WI38 (cell line): ENCODE measurements at regions not wholly inside any gene's neighbourhood (a gene's known extent, or its start where the extent isn't known, plus 50 kb on each side); places are given as distances from the start of the nearest gene placed in this dataset.

Experiments
- H3K4me3 ChIP-seq: 2 replicates; pipeline ENCODE4 v1.5.1; 2011; ENCODE audit warnings: low read depth, mild to moderate bottlenecking, control low read depth, low read length
- TF ChIP-seq, protein P1 (sequence below): IDR thresholded peaks from 2 replicates; pipeline ENCODE4 v1.5.1; 2012; ENCODE audit warnings: low read depth, mild to moderate bottlenecking, control low read depth, low read length

DNA sequence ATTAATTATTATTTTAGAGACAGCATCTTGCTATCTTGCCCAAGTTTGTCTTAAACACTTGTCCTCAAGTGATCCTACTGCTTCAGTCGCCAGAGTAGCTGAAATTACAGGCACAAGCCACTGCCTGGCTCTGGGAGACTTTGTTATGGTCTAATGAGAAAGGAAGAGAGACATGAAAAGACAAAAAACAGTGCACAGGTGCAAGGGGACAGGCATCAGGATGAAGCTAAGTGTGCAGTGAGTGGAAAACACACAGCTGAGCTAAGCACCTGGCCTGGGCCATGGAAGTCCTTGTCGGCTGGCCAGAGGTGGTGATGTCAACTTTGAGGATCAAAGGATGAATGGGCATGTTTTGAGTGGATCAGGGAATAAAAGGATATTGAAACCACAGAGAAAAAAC, 102.7 kb downstream of the HS3ST1 start:
- H3K4me3 ChIP-seq = no peak overlapping the region
- TF ChIP-seq, protein P1, sequence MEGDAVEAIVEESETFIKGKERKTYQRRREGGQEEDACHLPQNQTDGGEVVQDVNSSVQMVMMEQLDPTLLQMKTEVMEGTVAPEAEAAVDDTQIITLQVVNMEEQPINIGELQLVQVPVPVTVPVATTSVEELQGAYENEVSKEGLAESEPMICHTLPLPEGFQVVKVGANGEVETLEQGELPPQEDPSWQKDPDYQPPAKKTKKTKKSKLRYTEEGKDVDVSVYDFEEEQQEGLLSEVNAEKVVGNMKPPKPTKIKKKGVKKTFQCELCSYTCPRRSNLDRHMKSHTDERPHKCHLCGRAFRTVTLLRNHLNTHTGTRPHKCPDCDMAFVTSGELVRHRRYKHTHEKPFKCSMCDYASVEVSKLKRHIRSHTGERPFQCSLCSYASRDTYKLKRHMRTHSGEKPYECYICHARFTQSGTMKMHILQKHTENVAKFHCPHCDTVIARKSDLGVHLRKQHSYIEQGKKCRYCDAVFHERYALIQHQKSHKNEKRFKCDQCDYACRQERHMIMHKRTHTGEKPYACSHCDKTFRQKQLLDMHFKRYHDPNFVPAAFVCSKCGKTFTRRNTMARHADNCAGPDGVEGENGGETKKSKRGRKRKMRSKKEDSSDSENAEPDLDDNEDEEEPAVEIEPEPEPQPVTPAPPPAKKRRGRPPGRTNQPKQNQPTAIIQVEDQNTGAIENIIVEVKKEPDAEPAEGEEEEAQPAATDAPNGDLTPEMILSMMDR = no peak

DNA sequence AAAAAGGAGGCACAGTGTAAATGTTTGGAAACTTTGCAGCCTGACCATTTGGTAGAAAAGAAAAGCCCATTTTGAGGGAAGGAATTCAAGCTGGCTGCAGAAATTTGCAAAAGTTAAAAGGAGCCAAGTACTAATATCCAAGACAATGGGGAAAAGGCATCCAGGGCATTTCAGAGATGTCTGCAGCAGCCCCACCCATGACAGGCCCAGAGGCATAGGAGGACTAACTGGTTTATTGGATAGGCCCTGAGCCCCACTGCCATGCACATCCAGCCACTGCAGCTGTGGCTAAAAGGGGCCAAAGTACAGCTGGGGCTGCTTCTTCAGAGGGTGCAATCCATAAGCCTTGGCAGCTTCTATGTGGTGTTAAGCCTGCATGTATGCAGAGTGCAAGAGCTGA, 104.9 kb downstream of the HS3ST1 start:
- TF ChIP-seq, protein P1 = no peak
- H3K4me3 ChIP-seq = no peak overlapping the region

DNA sequence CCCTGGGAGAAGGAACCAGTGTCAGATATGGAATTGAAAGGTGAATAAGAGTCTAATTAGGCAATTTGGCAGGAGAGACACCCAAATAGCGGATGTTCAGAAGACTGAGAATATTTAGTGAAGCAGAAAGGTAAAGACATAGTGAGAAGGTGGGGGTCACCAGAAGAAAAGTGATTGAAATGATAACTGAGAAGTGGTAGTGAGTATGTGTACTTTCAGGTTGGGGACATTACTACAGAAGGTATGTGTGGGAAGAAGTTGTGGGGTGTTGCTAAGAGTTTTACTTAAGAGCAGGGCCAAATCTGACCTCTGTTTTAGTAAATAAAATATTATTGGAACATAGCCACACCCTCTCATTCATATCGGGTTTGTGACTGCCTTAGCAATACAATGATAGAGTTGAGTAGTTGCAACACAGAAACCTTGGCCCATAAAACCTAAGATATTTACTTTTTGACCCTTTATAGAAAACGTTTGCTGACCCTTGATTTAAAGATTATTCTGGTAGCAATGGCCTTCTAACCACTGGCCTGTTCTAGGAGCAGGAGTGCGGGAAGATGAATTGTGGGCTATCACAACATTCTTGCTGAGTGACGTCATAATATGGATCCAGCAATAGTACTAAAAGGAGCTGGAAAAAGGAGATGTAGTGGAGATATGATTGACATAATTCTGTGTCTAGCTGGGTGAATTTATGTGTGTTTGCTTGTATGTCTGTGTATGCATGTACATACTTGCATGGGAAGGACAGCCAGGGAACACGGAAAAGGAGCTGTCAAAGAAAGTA, 115.3 kb downstream of the HS3ST1 start:
- H3K4me3 ChIP-seq = no peak overlapping the region

DNA sequence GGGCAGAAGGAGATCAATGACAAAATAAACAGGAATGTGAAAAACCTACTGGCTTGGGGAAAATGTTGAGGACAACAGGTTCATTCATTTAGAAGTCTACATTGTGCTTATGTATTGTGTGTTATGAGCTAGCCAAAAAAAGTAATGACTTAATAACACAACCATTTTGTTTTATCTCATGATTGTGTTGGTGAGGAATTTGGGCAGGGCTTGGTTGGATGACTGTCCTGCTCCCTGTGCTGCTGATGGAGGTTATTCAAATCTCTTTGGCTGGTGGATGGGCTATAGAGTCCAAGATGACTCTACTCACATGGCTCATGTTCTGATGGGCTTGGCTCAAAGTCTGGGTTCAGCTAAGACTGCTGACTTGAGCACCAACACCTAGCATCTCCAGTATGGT, 116.3 kb downstream of the HS3ST1 start:
- TF ChIP-seq, protein P1 = no peak
- no peak overlapping the region for H3K4me3 ChIP-seq

More for the DNA sequence above, 115.3 kb downstream of the HS3ST1 start:
- TF ChIP-seq, protein P1 = no peak

DNA sequence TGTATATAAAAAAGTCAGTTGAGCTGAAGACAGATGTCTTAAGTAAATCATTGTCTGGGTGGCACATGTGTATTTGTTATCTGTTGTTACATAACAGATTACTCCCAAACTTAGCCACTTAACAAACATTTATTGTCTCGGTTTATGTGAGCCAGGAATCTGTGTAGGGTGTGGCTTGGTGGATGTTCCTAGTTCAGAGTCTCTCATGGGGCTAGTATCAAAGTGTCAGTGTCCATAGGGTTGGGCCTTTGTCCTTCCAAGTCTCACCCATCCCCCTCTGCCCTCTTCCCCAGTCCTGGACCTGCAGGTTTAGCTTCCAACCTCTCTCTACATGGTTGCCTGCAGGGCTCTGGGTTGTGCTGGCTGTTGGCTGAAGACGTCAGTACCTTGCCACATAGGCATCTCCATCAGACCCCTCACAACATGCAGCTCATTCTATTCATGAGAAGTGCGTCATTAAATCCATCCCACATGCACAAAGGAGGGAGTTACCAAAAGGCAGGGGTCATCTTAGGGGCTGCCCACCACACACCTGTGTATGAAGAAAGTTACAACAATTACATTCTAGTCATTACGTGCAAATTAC, 127.5 kb downstream of the HS3ST1 start:
- TF ChIP-seq, protein P1 = no peak
- H3K4me3 ChIP-seq = no peak overlapping the region

DNA sequence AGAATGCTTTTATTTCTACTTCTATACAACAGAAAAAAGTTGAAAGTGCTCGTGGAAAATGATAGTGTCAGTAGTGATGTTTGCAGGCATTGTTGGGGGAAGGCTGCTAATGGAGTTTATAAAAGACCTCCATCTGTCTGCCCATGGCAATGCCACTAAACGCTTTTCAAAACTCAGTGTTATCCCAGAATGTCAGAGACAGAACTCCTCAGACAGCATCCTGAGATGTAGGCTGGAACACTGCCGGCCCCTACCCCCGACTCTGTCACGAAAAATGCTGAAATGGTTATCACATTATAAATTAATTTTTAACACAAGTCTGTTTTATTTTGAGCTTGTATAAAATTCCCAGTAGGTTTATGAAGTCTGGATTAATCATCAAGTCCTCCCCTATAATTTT, 128.9 kb downstream of the HS3ST1 start:
- TF ChIP-seq, protein P1 = no peak
- H3K4me3 ChIP-seq = no peak overlapping the region

DNA sequence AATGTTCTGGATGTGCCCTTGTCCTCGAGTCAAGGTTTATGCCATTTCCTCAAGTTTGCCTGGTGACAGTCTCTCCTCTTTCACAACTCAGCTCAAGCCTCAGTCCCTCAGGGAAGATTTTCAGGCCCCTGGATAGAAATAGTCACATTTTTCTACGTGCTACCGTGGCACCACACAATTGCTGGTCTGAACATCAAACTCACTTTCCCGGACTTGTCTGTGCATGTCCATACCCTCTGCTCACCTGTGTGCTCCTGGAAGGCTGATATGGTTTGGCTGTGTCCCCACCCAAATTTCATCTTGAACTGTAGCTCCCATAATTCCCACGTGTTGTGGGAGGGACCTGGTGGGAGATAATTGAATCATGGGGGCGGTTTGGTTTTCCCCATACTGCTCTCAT, 129.7 kb downstream of the HS3ST1 start:
- no peak overlapping the region for H3K4me3 ChIP-seq
- TF ChIP-seq, protein P1 = no peak
